Sigmoid colon (tissue), 6 donors: ENCODE measurements at regions not wholly inside any gene's neighbourhood (a gene's known extent, or its start where the extent isn't known, plus 50 kb on each side); places are given as distances from the start of the nearest gene placed in this dataset.

Experiments
- DNase-seq: peaks from one replicate; pipeline ENCODE4 v3.0.0-alpha.2; 2019
- H3K27ac ChIP-seq, 4 donors: fragments of 200-600 bp; sonication (generic); one replicate each; pipeline ENCODE4 v1.5.1; 2016 to 2019; ENCODE audit warnings: mild to moderate bottlenecking in 1 of 4
- H3K27me3 ChIP-seq, 3 donors: fragments of 200-600 bp; sonication (generic); one replicate each; pipeline ENCODE4 v1.5.1; 2019; ENCODE audit warnings: mild to moderate bottlenecking in 1 of 3
- H3K36me3 ChIP-seq, 4 donors: fragments of 200-600 bp; sonication (generic); one replicate each; pipeline ENCODE4 v1.5.1; 2016 to 2019
- H3K4me1 ChIP-seq, 4 donors: fragments of 200-600 bp; sonication (generic); one replicate each; pipeline ENCODE4 v1.5.1; 2017 to 2019
- H3K4me3 ChIP-seq, 4 donors: fragments of 200-600 bp; sonication (generic); one replicate each; pipeline ENCODE4 v1.5.1; 2017 to 2019; ENCODE audit warnings: mild to moderate bottlenecking in 2 of 4, moderate library complexity in 1 of 4
- H3K9me3 ChIP-seq, 4 donors: fragments of 200-600 bp in 3 of 4; sonication (generic) in 3 of 4; one replicate each; pipeline versions ENCODE4 v1.5.1 to v1.6.1; 2013 to 2019
- CTCF ChIP-seq, 4 experiments: fragments of 450-650 bp in 3 of 4; fragments of 200-600 bp in 1 of 4; IDR thresholded peaks; one replicate each; pipeline ENCODE4 v1.5.1; 2016 to 2019; ENCODE audit warnings: antibody characterized with exemption in 4 of 4, mild to moderate bottlenecking in 3 of 4, moderate library complexity in 2 of 4
- EP300 ChIP-seq, 4 donors: sonication (generic); formaldehyde crosslinking; IDR thresholded peaks; one replicate each; pipeline ENCODE4 v1.6.1; 2017; ENCODE audit warnings: antibody characterized with exemption in 4 of 4
- POLR2A ChIP-seq, 2 donors: fragments of 450-650 bp; IDR thresholded peaks; one replicate each; pipeline ENCODE4 v1.6.1; 2016; ENCODE audit warnings: antibody characterized with exemption in 2 of 2, mild to moderate bottlenecking in 2 of 2, moderate library complexity in 2 of 2
- POLR2AphosphoS5 ChIP-seq, 4 donors: sonication (generic); formaldehyde crosslinking; IDR thresholded peaks; one replicate each; pipeline ENCODE4 v1.6.1; 2017; ENCODE audit warnings: antibody characterized with exemption in 4 of 4
- WGBS, 2 donors: extraction: QIAGEN DNeasy Blood & Tissue Kit; methylation state at CpG; one replicate each; pipeline ENCODE4 v1.1.7; 2013; 5-methylcytosine and 5-hydroxymethylcytosine counted together
- intact Hi-C: fragments of 100-400 bp; cut with DNase I; formaldehyde crosslinking; loops from one replicate; pipeline ENCODE4 v1.15.1; 2023
- donor health status: healthy with polysubstance abuse.
- donor health status: healthy.

- no peak overlapping the region for H3K4me3 ChIP-seq
- H3K27me3 ChIP-seq: no peaks in the 10 kb centered on the region
- no peak overlapping the region for H3K27ac ChIP-seq
- whole genome bisulfite sequencing, 2 donors: 80 to 89% methylated on average over 4 of the region's 4 CpGs
- intact Hi-C loops: no loop called here
- H3K4me1 ChIP-seq: no peaks in the 10 kb centered on the region
- no peak for TF ChIP-seq POLR2AphosphoS5 (IDR thresholded peaks at IDR 0.05)
- no peak for TF ChIP-seq CTCF (IDR thresholded peaks at IDR 0.05)
- no peak for TF ChIP-seq EP300 (IDR thresholded peaks at IDR 0.05)
- TF ChIP-seq POLR2A (IDR thresholded peaks at IDR 0.05): no peak
- H3K9me3 ChIP-seq: peaks cover 0 to 4% (median 0%) of the 10 kb centered on the region in 4 donors
- H3K36me3 ChIP-seq: no peaks in the 10 kb centered on the region
- DNase-seq: no peak
Observed at GRCh38 chr2:144310889-144311608, 208.9 kb downstream of the ZEB2 start.

GRCh38 chr2:144310484-144310883, 209.4 kb downstream of the ZEB2 start:
- H3K9me3 ChIP-seq: peaks cover 0 to 4% (median 0%) of the 10 kb centered on the region in 4 donors
- TF ChIP-seq POLR2A (IDR thresholded peaks at IDR 0.05) (no peak), CTCF (IDR thresholded peaks at IDR 0.05) (no peak), POLR2AphosphoS5 (IDR thresholded peaks at IDR 0.05) (no peak), EP300 (IDR thresholded peaks at IDR 0.05) (no peak)
- H3K27ac ChIP-seq: no peak overlapping the region
- H3K4me1 ChIP-seq: no peaks in the 10 kb centered on the region
- no peaks in the 10 kb centered on the region for H3K36me3 ChIP-seq
- no peak for DNase-seq
- no peak overlapping the region for H3K4me3 ChIP-seq
- WGBS, 2 donors: 77 to 80% methylated on average over 2 of the region's 2 CpGs
- intact Hi-C loops: no loop called here
- H3K27me3 ChIP-seq: no peaks in the 10 kb centered on the region

GRCh38 chr2:144307711-144308110, 212.2 kb downstream of the ZEB2 start:
- Histone ChIP-seq H3K36me3 (no peaks in the 10 kb centered on the region), H3K4me1 (no peaks in the 10 kb centered on the region), H3K27ac (no peak overlapping the region), H3K27me3 (no peaks in the 10 kb centered on the region), H3K9me3 (peaks cover 0 to 4% (median 0%) of the 10 kb centered on the region in 4 donors), H3K4me3 (no peak overlapping the region)
- 97% methylated on average over 2 of the region's 2 CpGs for WGBS, 2 donors
- DNase-seq: no peak
- TF ChIP-seq POLR2A (IDR thresholded peaks at IDR 0.05) (no peak), EP300 (IDR thresholded peaks at IDR 0.05) (no peak), CTCF (IDR thresholded peaks at IDR 0.05) (no peak), POLR2AphosphoS5 (IDR thresholded peaks at IDR 0.05) (no peak)
- intact Hi-C loops: no loop called here

GRCh38 chr2:144304202-144304601, 215.7 kb downstream of the ZEB2 start:
- 87 to 94% methylated on average over 1 of the region's 1 CpG for WGBS, 2 donors
- TF ChIP-seq EP300 (IDR thresholded peaks at IDR 0.05): no peak
- TF ChIP-seq POLR2A (IDR thresholded peaks at IDR 0.05): no peak
- TF ChIP-seq CTCF (IDR thresholded peaks at IDR 0.05): no peak
- TF ChIP-seq POLR2AphosphoS5 (IDR thresholded peaks at IDR 0.05): no peak

GRCh38 chr2:144300632-144301031, 219.3 kb downstream of the ZEB2 start:
- Histone ChIP-seq H3K4me1 (no peaks in the 10 kb centered on the region), H3K36me3 (no peaks in the 10 kb centered on the region), H3K9me3 (no peaks in the 10 kb centered on the region), H3K27ac (no peak overlapping the region), H3K27me3 (no peaks in the 10 kb centered on the region), H3K4me3 (no peak overlapping the region)
- no peak for DNase-seq
- intact Hi-C loops: no loop called here
- no peak for TF ChIP-seq POLR2A (IDR thresholded peaks at IDR 0.05)
- WGBS, 2 donors: 85 to 93% methylated on average over 2 of the region's 2 CpGs

More at GRCh38 chr2:144304202-144304601, 215.7 kb downstream of the ZEB2 start:
- intact Hi-C loops: no loop called here
- H3K27me3 ChIP-seq: no peaks in the 10 kb centered on the region
- no peak overlapping the region for H3K27ac ChIP-seq
- no peak for DNase-seq
- H3K4me1 ChIP-seq: no peaks in the 10 kb centered on the region
- H3K9me3 ChIP-seq: no peaks in the 10 kb centered on the region
- H3K36me3 ChIP-seq: no peaks in the 10 kb centered on the region
- no peak overlapping the region for H3K4me3 ChIP-seq
